GM21737 (cell line): ENCODE measurements at regions not wholly inside any gene's neighbourhood (a gene's known extent, or its start where the extent isn't known, plus 50 kb on each side); places are given as distances from the start of the nearest gene placed in this dataset.
"Not testable (repeated sequence)": the region's sequence is repeated elsewhere in the genome, so short reads cannot be mapped to it uniquely, and the experiment has no call there.

Experiments
- ATAC-seq: cut with Tn5 transposase; IDR thresholded peaks from one replicate; pipeline ENCODE4 v1.9.1; 2021; ENCODE audit warnings: mild to moderate bottlenecking, moderate library complexity; ENCODE audit not compliant: unreplicated experiment

DNA sequence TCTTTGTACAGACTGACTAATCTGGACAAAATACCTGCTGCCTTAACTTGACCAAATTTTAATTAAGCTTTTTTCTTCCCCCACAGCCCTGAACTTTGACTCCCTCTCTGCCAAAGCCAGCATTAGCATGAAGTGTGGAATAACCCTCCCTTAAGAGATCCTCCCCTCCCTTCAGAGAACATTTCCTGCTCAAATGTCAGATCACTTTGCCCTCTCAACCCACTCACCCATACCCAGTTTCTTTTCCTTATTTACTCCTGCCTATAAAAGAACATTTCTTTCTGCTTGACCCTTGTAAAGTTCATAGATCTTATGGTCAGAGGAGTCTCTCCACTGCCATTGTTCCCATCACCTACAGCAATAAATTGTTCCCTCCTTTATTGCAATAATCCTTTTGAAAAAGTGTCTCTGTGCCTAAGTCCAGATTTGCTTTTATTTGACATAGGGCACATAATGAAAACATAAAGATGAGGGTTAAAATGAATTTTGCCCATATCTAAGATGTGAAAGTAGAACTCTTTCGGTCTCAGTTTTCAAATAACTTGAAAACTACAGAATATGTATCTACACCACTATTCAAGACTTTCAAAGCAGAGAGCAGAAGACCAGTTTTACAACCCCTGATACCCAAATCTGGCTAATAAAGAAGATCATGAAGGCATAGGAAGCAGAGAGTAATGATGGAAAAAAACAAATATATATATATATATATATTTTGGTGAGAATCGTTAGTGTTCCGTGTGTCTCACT is 289.7 kb upstream of the ANXA10 start:
- no peak for ATAC-seq

DNA sequence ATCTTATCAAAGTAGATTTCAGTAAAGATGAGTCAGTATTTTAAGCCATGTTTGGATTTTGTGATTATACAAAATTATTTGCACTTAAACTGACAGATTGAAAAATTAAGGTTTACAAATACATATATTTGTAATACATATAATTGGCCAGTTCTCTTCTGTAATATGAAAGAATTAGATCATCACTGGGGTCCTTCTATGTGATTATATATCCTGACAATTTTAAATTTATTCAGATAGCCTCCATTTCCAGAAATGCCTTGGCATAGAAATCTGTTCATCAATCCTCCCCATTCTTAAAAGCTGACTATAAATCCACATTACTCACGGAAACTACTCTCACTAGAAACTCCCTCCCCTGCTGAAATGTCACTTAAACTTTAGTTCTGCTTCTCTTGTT is 280.4 kb upstream of the ANXA10 start:
- no peak for ATAC-seq

DNA sequence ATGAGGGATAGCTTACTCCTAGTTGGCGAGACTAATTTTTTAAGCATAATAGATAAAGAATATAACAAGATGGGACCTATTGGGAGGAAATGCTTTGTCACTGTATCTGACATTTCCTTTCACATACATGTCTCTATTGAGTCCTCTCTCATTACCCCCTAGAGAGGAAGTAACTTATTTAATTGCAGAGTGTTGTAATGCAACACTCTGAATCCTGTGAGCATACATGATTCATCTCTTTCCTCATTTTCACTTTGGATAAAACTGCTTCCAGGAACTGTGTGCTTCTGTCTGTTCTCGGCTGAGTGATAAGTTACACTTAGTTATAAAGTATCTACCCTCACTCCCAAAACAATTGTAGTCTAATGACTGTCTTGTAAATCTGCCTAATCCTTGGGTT is 266.1 kb upstream of the ANXA10 start:
- no peak for ATAC-seq

DNA sequence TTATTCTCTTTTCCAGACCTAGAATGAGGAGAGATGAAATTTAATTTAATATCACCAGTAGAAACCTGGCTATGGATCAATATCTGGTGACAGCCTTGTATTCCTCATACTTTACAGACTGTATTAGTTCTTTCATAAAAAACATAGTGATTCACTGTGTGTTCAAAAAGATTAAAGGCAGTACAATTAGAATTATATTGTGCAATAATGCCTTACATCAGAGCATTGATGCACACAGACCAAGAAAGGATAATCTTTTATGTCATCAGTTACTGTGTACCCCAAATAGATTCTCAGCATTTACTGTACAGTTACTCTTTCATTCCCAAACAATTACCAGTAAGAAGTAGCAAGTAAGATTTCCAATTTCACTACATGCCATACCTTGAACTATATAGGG is 260.5 kb upstream of the ANXA10 start:
- no peak for ATAC-seq

DNA sequence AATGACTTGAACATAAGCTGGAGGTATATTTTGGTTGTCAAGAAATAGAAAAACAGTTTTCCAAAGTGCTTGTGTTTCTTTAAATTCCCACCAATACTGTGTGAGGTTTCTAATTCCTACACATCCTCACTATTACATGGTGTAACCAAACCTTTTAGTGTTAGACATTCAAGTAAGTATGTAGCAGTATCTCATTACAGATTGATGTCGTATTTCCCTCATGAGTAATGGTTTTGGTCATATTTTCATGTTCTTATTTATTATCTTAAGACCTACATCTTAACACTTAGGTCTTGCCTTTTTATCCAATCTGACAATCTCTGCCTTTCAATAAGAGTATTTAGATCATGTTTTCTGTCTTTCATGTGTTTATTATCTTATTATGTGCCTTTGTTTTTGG is 253.7 kb upstream of the ANXA10 start:
- no peak for ATAC-seq

DNA sequence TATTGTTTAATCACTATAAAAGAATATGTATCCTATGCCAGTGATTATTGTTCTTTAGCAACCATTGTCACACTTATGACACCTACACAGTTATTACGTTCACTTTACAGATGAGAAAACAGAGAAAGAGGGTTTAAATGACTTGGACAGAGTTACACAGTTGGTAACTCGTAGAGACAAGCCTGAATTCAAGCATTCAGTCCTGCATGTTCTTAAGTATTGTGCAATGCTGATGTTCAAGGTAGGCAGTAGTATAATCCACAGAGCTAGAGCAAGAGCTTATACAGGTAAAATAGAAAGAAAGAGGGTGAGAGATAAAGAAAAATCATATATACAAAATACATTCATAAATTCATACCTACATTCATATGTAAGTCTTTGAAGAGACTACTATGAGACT is 249.8 kb upstream of the ANXA10 start:
- no peak for ATAC-seq

DNA sequence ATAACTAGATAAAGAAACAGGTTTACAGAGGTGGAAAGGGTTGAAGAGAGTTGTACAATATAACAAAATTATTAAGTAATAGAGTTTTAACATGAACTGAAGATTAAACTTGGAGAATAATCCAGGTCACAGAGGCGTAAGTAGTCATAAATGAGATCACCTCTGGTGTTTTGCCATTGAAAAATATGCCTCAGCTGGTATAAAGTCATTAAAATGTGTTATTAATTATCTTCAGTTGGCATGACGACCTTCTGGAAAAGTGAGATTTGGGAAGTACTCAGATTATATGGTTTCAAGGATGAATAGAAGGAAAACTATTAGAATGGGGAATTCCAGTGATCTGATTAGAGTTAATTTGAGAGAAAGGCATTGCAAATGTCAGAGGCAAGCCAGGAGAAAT is 237.5 kb upstream of the ANXA10 start:
- no peak for ATAC-seq

DNA sequence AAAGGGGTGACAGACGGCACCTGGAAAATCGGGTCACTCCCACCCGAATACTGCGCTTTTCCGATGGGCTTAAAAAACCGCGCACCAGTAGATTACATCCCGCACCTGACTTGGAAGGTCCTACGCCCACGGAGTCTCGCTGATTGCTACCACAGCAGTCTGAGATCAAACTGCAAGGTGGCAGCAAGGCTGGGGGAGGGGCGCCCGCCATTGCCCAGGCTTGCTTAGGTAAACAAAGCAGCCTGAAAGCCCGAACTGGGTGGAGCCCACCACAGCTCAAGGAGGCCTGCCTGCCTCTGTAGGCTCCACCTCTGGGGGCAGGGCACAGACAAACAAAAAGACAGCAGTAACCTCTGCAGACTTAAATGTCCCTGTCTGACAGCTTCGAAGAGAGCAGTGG is 234.2 kb upstream of the ANXA10 start:
- not testable (repeated sequence) for ATAC-seq

DNA sequence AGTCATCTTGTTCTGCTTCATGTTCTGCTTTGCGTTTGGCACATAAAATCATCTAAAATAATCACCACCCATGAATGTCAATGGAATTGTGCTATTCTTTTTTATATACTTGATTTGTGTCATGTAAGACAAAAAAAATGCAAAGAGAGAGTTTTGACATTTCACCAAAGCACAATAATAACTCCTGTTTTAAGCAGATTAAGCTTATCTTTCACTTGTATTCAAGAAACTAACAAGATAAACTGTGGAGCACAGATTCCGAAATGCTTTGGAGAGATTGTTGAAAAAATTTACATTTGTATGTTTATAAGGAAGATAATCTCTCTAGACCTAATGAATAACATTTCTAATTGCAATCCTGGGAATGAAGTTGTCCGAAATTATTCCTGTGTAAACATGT is 225.1 kb upstream of the ANXA10 start:
- ATAC-seq: no peak

DNA sequence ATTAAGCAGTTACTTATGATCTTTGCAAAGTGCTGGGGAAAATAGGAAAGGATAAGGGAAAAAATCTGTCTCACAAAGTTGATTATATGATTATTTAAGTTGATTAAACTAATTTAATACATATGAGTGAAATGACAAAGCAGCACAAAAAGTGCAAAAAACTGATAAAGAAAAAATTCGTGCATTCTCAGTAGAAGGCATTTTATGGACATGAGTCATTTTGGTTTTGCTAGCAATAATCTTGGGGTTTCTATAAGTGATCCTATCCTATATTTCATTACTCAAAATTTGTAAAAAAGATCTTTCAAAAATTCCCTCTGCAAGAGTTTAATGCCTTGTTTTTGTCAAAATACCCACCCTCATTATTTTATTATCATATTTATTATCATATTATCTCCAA is 224.2 kb upstream of the ANXA10 start:
- no peak for ATAC-seq

DNA sequence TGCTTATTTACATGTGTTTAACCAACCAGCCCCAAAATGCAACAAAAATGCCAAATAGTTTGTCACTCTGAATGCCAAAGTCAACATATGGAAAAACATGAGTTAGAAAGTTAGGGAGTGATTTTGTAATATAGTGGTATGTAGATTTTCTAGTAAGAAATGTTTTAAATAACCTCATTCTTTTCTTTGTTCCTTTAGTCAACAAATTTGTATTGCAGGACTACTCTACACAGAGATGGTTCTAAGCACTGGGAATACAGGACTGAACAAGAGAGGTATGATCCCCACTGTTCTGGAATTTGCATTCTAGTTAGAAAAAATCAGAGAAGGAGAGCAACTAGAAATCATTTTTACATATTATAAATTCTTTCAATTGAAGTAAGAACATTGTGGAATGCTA is 218.8 kb upstream of the ANXA10 start:
- no peak for ATAC-seq

DNA sequence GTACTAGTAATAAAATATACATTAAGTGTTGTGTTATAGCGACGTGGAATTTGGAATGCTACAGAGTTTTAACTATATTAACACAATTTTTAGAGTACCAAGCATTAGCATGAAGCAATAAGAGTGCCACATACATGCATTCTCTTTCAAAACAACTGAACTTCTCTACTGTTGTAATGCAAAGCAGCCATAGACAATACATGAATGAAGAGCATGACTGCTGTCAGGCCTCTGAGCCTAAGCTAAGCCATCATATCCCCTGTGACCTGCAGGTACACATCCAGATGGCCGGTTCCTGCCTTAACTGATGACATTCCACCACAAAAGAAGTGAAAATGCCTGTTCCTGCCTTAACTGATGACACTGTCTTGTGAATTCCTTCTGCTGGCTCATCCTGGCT is 216.2 kb upstream of the ANXA10 start:
- not testable (repeated sequence) for ATAC-seq

DNA sequence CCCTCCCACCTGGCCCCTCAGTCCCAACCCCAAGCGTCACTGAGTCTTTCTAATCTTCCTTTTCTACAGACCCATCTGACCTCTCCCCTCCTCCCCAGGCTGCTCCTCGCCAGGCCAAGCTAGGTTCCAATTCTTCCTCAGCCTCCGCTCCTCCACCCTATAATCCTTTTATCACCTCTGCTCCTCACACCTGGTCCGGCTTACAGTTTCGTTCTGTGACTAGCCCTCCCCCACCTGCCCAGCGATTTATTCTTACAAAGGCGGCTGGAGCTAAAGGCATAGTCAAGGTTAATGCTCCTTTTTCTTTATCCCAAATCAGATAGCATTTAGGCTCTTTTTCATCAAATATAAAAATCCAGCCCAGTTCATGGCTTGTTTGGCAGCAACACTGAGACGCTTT is 214.5 kb upstream of the ANXA10 start:
- not testable (repeated sequence) for ATAC-seq

DNA sequence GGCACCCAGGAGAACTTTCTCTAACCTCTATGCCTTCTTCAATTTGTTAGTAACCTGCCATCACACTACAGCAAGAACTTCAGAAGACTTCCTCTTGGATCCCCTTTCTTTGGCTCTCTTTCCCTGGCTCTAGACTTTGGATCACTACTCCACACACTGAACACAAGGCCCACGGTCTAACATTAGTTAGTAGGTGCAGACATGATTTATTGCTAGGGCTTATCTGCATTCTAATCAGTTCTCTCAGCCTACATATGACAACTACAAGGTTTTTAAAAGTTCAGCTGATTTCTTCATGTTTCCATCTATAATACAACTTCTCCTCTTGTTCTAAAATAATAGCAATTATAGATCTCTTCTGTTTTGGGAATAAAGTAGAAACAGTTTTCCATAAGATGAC is 209.1 kb upstream of the ANXA10 start:
- ATAC-seq: no peak

DNA sequence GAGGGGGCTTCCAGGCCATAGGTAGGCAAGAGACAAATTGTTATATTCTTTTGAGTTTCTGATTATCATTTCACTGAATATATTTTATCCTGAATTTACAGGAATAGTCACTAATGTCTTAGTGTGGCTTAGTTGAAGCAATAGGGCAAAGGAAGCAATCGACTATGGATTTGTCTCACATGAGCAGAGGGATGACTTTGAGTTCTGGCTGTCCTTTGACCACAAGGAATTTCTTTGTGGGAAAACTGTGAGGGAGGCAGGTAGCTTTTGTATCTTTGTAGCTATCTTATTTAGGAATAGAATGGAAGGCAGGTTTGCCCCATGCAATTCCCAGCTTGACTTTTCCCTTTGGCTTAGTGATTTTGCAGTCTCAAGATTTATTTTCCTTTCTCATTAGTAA is 207.3 kb upstream of the ANXA10 start:
- no peak for ATAC-seq

DNA sequence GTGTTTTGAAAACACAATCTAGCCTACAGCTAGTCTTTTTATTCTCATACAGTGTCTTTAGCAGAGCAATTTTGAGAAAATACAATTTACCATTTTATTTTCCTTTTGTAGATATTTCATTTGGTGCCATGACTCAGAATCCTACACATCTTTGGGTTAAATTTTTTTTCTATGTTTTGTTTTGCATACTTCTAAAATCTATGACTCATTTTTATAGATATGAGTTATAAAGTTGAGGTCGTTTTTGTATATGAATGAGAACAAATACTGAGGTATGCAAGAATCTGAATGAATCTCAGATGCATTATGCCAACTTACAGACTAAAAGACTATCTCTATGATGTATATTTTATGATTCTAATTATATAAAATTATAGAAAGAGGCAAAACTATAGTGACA is 206.5 kb upstream of the ANXA10 start:
- no peak for ATAC-seq

DNA sequence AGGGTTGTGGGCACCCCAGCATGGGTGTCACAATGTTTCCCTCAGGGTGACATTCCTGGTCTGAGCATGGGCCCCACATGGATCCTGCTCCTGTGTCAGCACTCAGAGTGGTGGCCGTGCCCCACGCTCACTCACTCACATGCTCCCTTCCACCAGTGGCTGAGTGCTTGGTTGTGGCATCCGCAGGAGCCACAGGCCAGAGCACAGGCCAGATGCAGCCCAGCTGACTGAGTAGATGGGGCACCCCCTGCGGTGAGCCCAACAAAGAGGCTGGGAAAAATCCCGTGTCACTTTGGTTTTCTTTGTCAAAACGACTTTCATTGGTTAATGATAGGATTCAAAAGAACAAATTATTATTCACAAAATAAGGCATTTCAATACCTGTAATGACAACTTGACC is 204.6 kb upstream of the ANXA10 start:
- ATAC-seq: no peak

DNA sequence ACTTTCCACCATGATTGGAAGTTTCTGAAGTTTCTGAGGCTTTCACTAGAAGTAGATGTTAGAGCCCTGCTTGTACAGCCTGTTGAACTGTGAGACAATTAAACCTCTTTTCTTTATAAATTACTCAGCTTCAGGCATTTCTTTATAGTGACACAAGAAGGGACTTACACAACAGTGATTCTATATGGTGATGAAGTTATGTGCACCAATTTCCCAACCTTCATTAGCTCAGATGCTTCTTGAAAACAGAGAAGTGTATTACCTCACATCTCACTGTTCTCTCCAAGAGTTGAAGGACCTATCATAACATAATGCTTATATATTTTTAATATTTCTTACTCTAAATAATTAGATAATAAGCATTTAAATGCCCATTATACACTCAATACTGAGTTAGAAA is 202.1 kb upstream of the ANXA10 start:
- ATAC-seq: no peak

DNA sequence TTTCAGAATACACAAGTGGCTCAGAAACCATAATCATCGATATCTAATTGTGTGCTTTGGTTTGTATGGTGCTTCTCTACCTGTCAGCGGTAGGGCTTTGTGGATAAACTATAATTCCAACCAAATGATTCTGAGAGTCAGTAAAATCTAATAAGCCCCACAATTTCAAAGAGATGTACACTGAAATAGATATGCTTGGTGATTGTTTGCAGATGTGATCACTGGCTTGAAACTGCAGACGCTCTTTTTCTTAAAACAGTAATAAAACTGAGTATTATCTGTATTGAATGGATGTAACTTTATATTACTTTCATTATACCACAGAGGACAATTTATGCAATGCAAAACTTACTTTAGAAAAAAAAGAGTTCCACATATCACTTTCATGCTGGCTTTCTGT is 198.8 kb upstream of the ANXA10 start:
- ATAC-seq: no peak

DNA sequence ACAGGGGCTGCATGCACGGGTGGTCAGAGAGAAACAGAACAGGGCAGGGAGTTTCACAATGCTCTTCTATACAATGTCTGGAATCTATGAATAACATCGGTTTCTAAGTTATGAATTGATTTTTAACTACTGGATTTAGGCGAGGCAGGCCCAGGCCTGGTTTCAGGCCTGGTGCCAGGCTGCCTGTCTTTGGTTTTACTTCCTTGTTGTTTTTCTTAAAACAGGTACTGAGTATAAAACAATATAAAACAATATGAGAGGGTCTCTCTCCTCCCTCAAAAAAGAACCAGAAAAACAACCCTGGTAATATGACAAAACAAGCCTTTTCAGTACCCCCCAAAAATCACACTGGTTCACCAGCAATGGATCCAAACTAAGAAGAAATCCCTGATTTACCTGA is 196.1 kb upstream of the ANXA10 start:
- ATAC-seq: not testable (repeated sequence)

DNA sequence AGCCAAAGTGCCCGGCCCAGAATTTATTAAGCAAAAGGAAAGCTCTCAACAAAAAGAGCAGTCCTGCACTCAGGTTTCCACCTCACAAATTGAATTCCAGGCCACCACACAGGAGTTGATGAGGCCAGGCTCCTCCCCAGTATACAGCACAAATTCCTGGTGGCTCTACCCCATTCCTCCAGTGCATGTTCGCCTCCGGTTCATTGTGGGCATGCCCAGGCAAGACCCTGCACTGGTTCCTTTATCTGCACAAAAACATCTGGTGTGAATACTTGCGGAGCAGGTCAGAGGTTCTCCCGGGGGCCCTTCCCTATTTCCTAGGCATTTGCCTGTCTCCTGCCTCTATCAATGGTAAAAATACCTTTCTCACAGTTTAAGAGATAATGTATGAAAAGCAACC is 195.2 kb upstream of the ANXA10 start:
- no peak for ATAC-seq

DNA sequence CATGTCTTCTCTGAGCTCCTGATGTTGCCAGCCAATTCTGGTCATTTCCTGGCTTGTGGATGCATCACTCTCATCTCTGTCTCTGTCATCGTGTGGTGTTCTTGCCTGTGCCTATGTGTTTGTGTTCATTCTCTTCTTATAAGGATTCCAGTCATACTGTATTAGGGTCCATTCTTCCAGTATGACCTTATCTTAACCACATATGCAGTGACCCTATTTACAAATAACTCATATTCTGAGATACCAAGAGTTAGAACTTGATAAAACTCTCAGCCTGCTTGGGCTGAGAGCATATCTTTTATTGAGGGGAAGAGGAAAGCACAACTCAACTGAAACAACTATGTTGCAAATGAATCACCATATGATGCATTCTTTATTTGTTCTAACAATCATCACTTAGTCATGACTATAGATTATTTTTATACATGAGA is 189.0 kb upstream of the ANXA10 start:
- ATAC-seq: no peak

DNA sequence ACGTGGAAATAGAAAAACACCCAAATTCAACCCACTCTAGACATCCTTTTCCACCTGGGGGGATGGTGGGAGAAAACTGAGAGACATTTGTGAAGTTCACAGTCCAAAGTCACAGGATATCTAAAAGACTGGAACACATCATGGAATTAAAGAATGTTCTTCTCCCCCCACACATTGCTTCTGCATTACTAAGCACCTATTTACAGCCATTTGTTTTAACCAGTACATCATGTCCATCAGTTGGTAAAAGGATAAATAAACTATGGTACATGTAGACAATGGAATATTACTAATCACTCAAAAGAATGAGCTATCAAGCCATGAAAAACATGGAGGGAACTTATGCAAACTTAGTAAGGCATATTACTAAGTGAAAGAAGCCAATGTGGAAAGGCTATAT is 185.5 kb upstream of the ANXA10 start:
- ATAC-seq: no peak
